WTC11 (cell line): ENCODE measurements at regions not wholly inside any gene's neighbourhood (a gene's known extent, or its start where the extent isn't known, plus 50 kb on each side); places are given as distances from the start of the nearest gene placed in this dataset.

Source experiments
- ATAC-seq: fragments of 200-7000 bp; cut with Tn5 transposase; 2 replicates; pipeline ENCODE4 v1.10.0; 2021; ENCODE audit warnings: mild to moderate bottlenecking, moderate library complexity
- CTCF ChIA-PET: fragments of 300-600 bp; sonication (Branson Sonifier 250); formaldehyde crosslinking; loops from one replicate; lab custom pipeline; 2021; ENCODE audit warnings: antibody characterized with exemption; lab: Charles Lee
- POLR2A ChIA-PET: fragments of 350-600 bp; sonication (Branson Sonifier 250); formaldehyde crosslinking; loops from one replicate; lab custom pipeline; 2021; ENCODE audit warnings: antibody characterized with exemption; lab: Charles Lee
- DNase-seq: peaks from one replicate; pipeline ENCODE4 v3.0.0; 2021; ENCODE audit warnings: low spot score
- H3K27ac Mint-ChIP-seq: 2 replicates; pipeline ENCODE4 v1.8.0; 2021; ENCODE audit warnings: mixed read lengths
- H3K27me3 Mint-ChIP-seq: 2 replicates; pipeline ENCODE4 v1.8.0; 2021; ENCODE audit warnings: low read depth, mild to moderate bottlenecking, moderate library complexity, mixed read lengths
- H3K36me3 Mint-ChIP-seq: 2 replicates; pipeline ENCODE4 v1.8.0; 2021; ENCODE audit warnings: mixed read lengths
- H3K4me1 Mint-ChIP-seq: 2 replicates; pipeline ENCODE4 v1.8.0; 2022; ENCODE audit warnings: mixed read lengths
- H3K4me3 Mint-ChIP-seq: 2 replicates; pipeline ENCODE4 v1.8.0; 2021; ENCODE audit warnings: mild to moderate bottlenecking, moderate library complexity, mixed read lengths
- H3K9me3 Mint-ChIP-seq: 2 replicates; pipeline ENCODE4 v1.8.0; 2021; ENCODE audit warnings: mixed read lengths
- IRF1 ChIP-seq: sonication (generic); formaldehyde crosslinking; IDR thresholded peaks from 2 replicates; pipeline ENCODE4 v1.8.0; 2023; ENCODE audit warnings: missing genetic modification reagents
- IRF2 ChIP-seq: sonication (generic); formaldehyde crosslinking; IDR thresholded peaks from 2 replicates; pipeline ENCODE4 v1.8.0; 2022; ENCODE audit warnings: low read depth, missing genetic modification reagents, borderline replicate concordance
- JAZF1 ChIP-seq: fragments of 250-450 bp; sonication (Bioruptor Pico); IDR thresholded peaks from 2 replicates; pipeline ENCODE4 v1.9.0; 2021; ENCODE audit warnings: moderate library complexity, mild to moderate bottlenecking, inconsistent platforms
- KAT7 ChIP-seq: sonication (generic); formaldehyde crosslinking; IDR thresholded peaks from 2 replicates; pipeline ENCODE4 v1.8.1; 2023; ENCODE audit warnings: missing genetic modification reagents, mild to moderate bottlenecking, borderline replicate concordance
- MYBL2 ChIP-seq: sonication (generic); formaldehyde crosslinking; IDR thresholded peaks from 2 replicates; pipeline ENCODE4 v1.8.1; 2023; ENCODE audit warnings: mild to moderate bottlenecking, moderate library complexity, missing genetic modification reagents
- SP1 ChIP-seq: sonication (generic); formaldehyde crosslinking; conservative IDR thresholded peaks from 2 replicates; pipeline ENCODE4 v1.8.1; 2022; ENCODE audit warnings: missing genetic modification reagents
- USF1 ChIP-seq: sonication (generic); formaldehyde crosslinking; IDR thresholded peaks from 2 replicates; pipeline ENCODE4 v1.8.0; 2022; ENCODE audit warnings: mild to moderate bottlenecking, missing genetic modification reagents
- USF2 ChIP-seq: sonication (generic); formaldehyde crosslinking; IDR thresholded peaks from 2 replicates; pipeline ENCODE4 v1.8.1; 2023; ENCODE audit warnings: mild to moderate bottlenecking, missing genetic modification reagents, moderate library complexity
- ZBTB21 ChIP-seq: sonication (generic); formaldehyde crosslinking; IDR thresholded peaks from 2 replicates; pipeline ENCODE4 v1.8.1; 2023; ENCODE audit warnings: mild to moderate bottlenecking, missing genetic modification reagents, borderline replicate concordance
- ZNF138 ChIP-seq: sonication (generic); formaldehyde crosslinking; conservative IDR thresholded peaks from 2 replicates; pipeline ENCODE4 v1.8.1; 2022; ENCODE audit warnings: mild to moderate bottlenecking, moderate library complexity, missing genetic modification reagents
- ZNF232 ChIP-seq: sonication (generic); formaldehyde crosslinking; IDR thresholded peaks from 2 replicates; pipeline ENCODE4 v1.8.0; 2022; ENCODE audit warnings: mild to moderate bottlenecking, missing genetic modification reagents
- ZNF317 ChIP-seq: sonication (generic); formaldehyde crosslinking; IDR thresholded peaks from 2 replicates; pipeline ENCODE4 v1.8.1; 2023; ENCODE audit warnings: low read depth, mild to moderate bottlenecking, moderate library complexity, missing genetic modification reagents, borderline replicate concordance
- ZNF532 ChIP-seq: fragments of 250-450 bp; sonication (Bioruptor Pico); IDR thresholded peaks from 2 replicates; pipeline ENCODE4 v1.9.0; 2021; ENCODE audit warnings: mild to moderate bottlenecking, borderline replicate concordance
- ZNF671 ChIP-seq: fragments of 250-450 bp; sonication (Bioruptor Pico); IDR thresholded peaks from 2 replicates; pipeline ENCODE4 v1.8.0; 2021; ENCODE audit warnings: mild to moderate bottlenecking

- no peak for ATAC-seq
- CTCF ChIA-PET = no interaction called here
- TF ChIP-seq MYBL2 (CRISPR knock-in tag) = no peak
- TF ChIP-seq ZBTB21 (CRISPR knock-in tag) = no peak
- no peak for TF ChIP-seq USF2 (CRISPR knock-in tag)
- TF ChIP-seq IRF2 = no peak
- no peak for TF ChIP-seq ZNF671 (CRISPR knock-in tag)
- no peak for TF ChIP-seq USF1 (CRISPR knock-in tag)
- TF ChIP-seq ZNF532 (CRISPR knock-in tag) = no peak
- TF ChIP-seq KAT7 (CRISPR knock-in tag) = no peak
- TF ChIP-seq JAZF1 (CRISPR knock-in tag) = no peak
- no peak for TF ChIP-seq IRF1 (CRISPR knock-in tag)
- POLR2A ChIA-PET = no interaction called here
- Mint-ChIP-seq H3K27me3 (no peaks in the 10 kb centered on the region), H3K4me1 (peaks cover 7% of the 10 kb centered on the region), H3K9me3 (peaks cover 3% of the 10 kb centered on the region; the same call in 1 of the 2 replicates), H3K4me3 (no peak overlapping the region), H3K27ac (no peak overlapping the region; the same call in 1 of the 2 replicates), H3K36me3 (no peaks in the 10 kb centered on the region)
- no peak for DNase-seq
These were observed 77.0 kb downstream of the METRNL start for GRCh38 chr17:83156408-83156807.

- DNase-seq (no peak), ATAC-seq (no peak)
- Mint-ChIP-seq H3K4me1 (no peaks in the 10 kb centered on the region), H3K36me3 (no peaks in the 10 kb centered on the region), H3K4me3 (no peak overlapping the region), H3K27me3 (no peaks in the 10 kb centered on the region), H3K9me3 (peaks cover 3% of the 10 kb centered on the region; the same call in 1 of the 2 replicates), H3K27ac (no peak overlapping the region)
- no peak for TF ChIP-seq ZNF232 (CRISPR knock-in tag)
- TF ChIP-seq ZNF317 (CRISPR knock-in tag) = no peak
- no peak for TF ChIP-seq ZNF138 (CRISPR knock-in tag)
- TF ChIP-seq SP1 (CRISPR knock-in tag) = no peak
- CTCF ChIA-PET = no interaction called here
- POLR2A ChIA-PET = no interaction called here
These were observed 80.0 kb downstream of the METRNL start for GRCh38 chr17:83159204-83160049.
